Ishikawa (cell line): ENCODE measurements at regions not wholly inside any gene's neighbourhood (a gene's known extent, or its start where the extent isn't known, plus 50 kb on each side); places are given as distances from the start of the nearest gene placed in this dataset.

Experiments
- CEBPB ChIP-seq: IDR thresholded peaks from 2 replicates; pipeline ENCODE4 v1.6.1; 2012
- CREB1 ChIP-seq: IDR thresholded peaks from 2 replicates; pipeline ENCODE4 v1.6.1; 2012; ENCODE audit warnings: low read depth
- EGR1 ChIP-seq: IDR thresholded peaks from 2 replicates; pipeline ENCODE4 v1.6.1; 2012
- EP300 ChIP-seq: IDR thresholded peaks from 2 replicates; pipeline ENCODE4 v1.6.1; 2012; ENCODE audit warnings: borderline replicate concordance
- FOXM1 ChIP-seq: IDR thresholded peaks from 2 replicates; pipeline ENCODE4 v1.6.1; 2012; ENCODE audit warnings: low read depth, borderline replicate concordance
- NFIC ChIP-seq: IDR thresholded peaks from 2 replicates; pipeline ENCODE4 v1.6.1; 2012
- RAD21 ChIP-seq: IDR thresholded peaks from 2 replicates; pipeline ENCODE4 v1.6.1; 2012; ENCODE audit warnings: low read depth
- REST ChIP-seq: IDR thresholded peaks from 2 replicates; pipeline ENCODE4 v1.6.1; 2012; ENCODE audit warnings: low read depth, mild to moderate bottlenecking
- TAF1 ChIP-seq: IDR thresholded peaks from 2 replicates; pipeline ENCODE4 v1.6.1; 2012; ENCODE audit warnings: low read depth, mild to moderate bottlenecking
- TCF12 ChIP-seq: IDR thresholded peaks from 2 replicates; pipeline ENCODE4 v1.6.1; 2012; ENCODE audit warnings: low read depth
- TEAD4 ChIP-seq: IDR thresholded peaks from 2 replicates; pipeline ENCODE4 v1.6.1; 2012
- YY1 ChIP-seq: IDR thresholded peaks from 2 replicates; pipeline ENCODE4 v1.6.1; 2012; ENCODE audit warnings: low read depth
- ZBTB7A ChIP-seq: IDR thresholded peaks from 2 replicates; pipeline ENCODE4 v1.6.1; 2012; ENCODE audit warnings: low read depth
- TF ChIP-seq, protein P1 (sequence below): IDR thresholded peaks from 2 replicates; pipeline ENCODE4 v1.6.1; 2012
- TF ChIP-seq, protein P2 (sequence below): IDR thresholded peaks from 2 replicates; pipeline ENCODE4 v1.6.1; 2012

DNA sequence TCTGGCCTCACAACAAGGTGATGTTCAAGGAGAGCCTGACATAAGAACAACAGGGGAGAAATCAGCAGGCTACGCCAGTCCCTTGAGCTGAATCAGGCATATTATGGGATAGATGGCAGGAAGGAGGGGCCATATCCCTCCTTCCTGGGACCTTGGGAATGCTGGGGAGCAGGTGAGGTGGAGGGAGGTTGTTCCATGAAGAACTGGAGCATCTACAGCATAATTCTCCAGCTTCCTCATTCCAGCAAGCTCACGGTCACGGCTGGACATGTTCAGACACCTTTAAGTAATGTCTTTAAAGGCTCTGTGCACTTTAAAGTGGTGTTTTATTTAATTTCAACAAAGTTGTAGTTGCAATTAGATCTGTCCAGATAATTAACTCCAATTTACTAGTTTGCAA lies 780.5 kb downstream of the TYW1 start:
- TF ChIP-seq NFIC (no peak), YY1 (no peak), REST (no peak)

DNA sequence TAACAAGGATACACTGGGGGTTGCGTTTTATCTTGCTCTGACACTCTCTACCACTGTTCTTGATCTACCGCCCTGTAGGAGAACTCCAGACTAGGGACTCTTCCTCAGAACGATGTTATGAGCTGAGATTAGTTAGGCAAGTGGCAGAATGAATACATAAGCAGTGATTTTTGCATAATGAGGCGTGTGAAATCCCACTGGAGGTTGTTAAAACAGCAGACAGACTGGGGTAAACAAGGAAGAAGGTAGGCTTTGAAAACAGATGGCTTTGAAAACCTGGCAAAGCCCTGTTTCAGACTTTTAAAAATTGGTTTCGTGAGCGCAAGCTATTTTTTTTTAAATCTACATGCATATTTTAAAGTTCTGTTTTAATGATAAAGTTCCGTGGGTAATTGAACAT lies 785.2 kb downstream of the TYW1 start:
- TF ChIP-seq NFIC (no peak), CREB1 (no peak), YY1 (no peak), TCF12 (no peak), EP300 (no peak), FOXM1 (no peak), CEBPB (no peak), ZBTB7A (no peak), TAF1 (no peak)
- TF ChIP-seq, protein P1, sequence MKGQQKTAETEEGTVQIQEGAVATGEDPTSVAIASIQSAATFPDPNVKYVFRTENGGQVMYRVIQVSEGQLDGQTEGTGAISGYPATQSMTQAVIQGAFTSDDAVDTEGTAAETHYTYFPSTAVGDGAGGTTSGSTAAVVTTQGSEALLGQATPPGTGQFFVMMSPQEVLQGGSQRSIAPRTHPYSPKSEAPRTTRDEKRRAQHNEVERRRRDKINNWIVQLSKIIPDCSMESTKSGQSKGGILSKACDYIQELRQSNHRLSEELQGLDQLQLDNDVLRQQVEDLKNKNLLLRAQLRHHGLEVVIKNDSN = no peak

DNA sequence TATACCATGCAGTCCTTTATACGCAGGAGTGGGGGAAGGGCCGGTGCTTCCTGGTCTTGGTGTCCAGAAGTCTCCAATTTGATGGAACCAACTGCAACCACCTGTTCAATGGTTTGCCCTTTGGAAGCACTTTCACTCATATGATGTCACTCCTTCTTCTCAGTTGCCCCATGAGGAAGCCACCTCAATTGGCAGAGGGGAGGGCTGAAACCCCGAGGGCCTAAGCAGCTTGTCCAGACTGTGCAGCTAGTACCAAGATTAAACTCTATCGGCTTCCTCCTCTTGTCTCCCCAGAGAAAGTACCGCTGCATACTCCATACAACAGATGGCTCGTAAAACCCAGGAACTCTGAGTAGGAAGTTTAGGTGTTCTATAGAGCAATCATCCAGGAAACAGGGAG lies 789.4 kb downstream of the TYW1 start:
- TF ChIP-seq REST (no peak), TEAD4 (no peak), TCF12 (no peak), RAD21 (no peak), FOXM1 (no peak), CREB1 (no peak), NFIC (no peak), CEBPB (no peak), YY1 (no peak), ZBTB7A (no peak), EGR1 (no peak), EP300 (no peak), TAF1 (no peak)
- TF ChIP-seq, protein P2, sequence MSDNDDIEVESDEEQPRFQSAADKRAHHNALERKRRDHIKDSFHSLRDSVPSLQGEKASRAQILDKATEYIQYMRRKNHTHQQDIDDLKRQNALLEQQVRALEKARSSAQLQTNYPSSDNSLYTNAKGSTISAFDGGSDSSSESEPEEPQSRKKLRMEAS = no peak
- TF ChIP-seq, protein P1 = no peak

DNA sequence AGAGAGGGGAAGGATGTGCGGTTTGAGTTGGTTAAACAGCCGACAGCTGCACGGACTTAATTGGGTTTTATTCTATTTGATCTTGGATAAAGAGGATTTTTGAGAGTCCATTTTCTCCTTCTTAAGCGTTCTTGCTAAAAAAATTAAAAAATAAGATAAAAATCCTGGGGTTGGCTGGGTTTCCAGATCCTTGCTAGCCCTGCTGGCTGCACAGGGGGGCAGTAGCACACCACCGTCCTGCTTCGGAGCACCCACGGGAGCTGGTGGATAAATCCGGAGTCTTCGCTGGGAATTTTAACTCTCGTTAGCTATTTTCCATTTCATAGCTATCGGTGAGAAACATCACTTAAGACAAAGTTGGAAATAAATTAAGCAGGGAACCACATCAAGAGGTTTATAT lies 792.0 kb downstream of the TYW1 start:
- TF ChIP-seq NFIC (no peak), ZBTB7A (no peak), EP300 (no peak)

DNA sequence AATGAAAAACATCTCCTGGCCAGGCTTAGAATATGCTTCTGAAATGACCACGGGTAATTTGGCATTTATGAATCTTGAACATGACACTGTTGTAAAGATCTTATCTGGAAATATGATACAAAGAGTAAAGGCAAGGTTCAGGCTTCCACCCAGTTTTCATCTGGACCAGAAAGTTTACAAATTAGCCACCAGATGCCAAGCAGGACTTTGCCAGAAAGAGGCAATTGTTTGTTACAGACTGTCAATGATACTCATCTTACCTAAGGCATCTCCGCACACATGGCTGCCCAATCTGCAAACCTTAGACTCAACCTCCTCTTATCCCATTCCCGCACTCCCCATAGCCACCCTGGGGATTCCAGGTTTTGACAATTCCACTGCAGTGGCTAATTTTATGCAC lies 795.3 kb downstream of the TYW1 start:
- TF ChIP-seq CREB1 = no peak

DNA sequence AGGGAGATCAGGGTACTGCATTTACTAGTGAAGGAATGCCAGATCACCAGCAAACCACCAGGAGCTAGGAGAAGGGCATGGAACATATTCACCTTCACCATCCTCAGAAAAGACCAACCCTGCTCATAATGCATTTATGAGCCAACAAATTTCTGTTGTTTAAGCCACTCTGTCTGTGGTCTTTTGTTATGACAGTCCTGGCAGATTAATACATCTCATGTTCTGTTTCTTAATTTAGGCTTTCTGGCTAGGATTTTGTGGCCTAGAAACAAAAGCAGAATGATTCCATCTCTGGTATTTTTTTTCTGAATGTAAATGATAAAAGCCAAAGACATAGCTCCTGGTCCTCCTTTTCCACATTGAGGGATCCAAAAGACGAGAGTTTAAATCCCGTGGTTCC lies 797.9 kb downstream of the TYW1 start:
- TF ChIP-seq YY1 = no peak
- TF ChIP-seq TAF1 = no peak
- TF ChIP-seq CREB1 = no peak
- TF ChIP-seq CEBPB = no peak
- TF ChIP-seq REST = no peak
- TF ChIP-seq, protein P1 = no peak
- TF ChIP-seq NFIC = no peak
- no peak for TF ChIP-seq TEAD4
- no peak for TF ChIP-seq EP300
- TF ChIP-seq, protein P2 = no peak
- no peak for TF ChIP-seq ZBTB7A
- no peak for TF ChIP-seq RAD21
- TF ChIP-seq FOXM1 = no peak
- TF ChIP-seq EGR1 = no peak
- no peak for TF ChIP-seq TCF12
